Hypothalamus (tissue), 51 donors: ENCODE measurements at regions not wholly inside any gene's neighbourhood (a gene's known extent, or its start where the extent isn't known, plus 50 kb on each side); places are given as distances from the start of the nearest gene placed in this dataset.

ENCODE experiments used
- DNase-seq, 51 donors: peaks; one replicate each; lab custom pipeline; 2025; lab: John Stamatoyannopoulos, UW

DNA sequence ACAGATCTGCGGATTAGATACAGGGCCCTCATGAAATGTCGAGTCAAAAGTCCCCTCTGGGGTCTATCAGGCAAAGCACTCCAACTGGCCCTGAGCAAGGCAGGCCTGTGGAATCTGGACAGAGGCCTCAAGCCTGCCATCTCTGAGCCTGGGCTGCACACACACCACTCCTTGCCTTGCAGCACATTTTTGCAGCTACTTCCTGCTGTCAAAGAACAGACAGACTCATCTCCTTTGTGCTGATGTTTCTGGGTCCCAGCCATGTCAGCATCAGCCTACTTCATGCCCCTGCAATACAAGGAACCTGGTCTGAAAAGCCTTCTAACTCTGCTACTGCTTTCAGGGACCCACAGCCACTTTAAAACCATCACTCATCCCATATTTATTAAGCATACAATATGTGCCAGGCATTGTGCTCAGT is 60.6 kb upstream of the IL12A start:
- DNase-seq, result peak in 1 of 51 donors; percentile 8

DNA sequence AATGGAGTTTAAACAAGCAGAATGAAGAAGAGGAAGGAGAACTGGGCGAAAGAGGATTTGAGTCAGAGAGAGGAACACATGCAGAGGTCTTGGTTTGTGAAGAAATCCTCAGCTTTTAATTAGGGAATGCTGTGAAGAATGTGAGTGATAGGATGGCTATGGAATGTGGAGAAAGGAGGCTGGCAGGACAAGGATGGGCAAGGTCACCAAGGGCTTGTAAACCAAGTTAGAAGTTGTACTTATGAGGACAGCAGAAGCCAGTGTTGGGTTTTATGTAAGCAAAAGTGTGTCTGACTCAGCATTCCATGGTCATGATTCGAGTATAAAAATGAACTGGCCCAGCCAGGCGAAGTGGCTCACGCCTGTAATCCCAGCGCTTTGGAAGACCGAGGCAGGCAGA is 60.0 kb upstream of the IL12A start:
- DNase-seq, result no peak

DNA sequence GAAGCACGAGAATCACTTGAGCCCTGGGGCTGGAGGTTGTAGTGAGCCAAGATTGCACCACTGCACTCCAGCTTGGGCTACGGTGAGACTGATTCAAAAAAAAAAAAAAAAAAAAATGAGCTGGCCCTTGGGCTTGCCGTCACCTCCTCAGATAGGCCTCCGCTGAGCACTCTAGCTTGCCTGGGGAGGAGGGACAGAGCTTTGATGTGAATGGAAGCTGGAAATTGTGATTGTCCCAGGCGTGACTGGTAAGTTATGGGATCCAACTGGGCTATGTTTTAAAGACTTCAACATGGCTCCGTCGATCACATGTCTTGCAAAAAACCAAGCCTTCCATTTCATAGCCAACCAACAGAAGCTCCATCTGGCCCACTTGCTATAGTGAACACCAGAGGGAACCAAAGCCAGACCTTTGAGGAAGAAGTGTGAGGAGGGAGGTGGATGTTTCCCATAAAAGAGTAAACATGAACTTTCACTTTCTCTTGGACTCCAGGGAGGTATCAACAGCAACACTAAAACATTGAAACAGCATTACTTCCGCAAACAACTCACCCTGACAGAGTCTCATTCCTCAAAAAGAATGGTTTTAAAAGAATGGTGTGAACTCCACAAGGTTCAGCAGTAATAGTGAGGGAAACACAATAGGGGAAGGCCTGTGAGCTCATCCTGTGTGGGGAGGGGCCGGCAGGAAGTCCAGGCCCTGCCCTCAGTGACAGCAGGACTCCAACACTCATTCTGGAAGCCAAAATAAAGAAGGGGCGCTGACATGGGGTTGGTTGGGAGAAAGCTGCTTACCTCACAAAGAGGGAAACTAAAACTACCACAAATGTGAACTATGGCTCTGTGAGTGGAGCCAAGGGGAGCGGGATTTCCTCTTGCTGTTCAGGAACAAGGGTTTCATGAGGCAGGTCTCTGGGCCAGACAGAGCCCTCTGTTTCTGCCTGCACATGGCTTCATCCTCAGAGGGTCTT is 59.2 kb upstream of the IL12A start:
- peak in 4 of 51 donors; percentile 6 to 42 (median 10) for DNase-seq

DNA sequence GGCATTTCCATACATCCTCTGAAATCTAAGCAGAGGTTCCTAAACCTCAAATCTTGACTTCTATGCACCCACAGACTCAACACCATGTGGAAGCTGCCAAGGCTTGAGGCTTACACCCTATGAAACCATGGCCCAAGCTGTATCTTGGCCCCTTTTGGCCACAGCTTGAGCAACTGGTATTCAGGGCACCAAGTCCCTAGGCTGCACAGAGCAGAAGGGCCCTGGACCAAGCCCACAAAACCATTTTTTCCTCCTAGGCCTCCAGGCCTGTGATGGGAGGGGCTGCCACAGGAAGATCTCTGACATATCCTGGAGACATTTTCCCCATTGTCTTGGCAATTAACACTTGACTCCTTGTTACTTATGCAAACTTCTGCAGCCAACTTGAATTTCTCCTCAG is 54.4 kb upstream of the IL12A start:
- DNase-seq, result no peak

DNA sequence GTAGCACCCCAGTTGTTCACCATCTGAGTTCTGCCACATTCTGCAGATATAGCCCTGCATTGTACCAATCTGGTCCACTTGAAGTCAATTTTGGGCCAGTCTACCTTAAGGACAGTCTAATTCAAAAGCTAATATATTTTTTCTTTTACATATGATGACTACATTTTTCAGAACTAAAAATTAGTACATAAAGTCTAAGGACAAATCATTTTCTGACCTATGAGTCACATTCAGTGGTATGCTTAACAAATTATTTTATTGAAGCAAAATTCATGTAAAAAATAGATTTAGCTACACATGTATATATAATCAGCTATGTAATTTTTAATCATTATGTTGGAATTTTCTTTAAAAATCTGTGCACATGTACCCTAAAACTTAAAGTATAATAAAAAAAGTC is 52.1 kb upstream of the IL12A start:
- DNase-seq, result no peak

DNA sequence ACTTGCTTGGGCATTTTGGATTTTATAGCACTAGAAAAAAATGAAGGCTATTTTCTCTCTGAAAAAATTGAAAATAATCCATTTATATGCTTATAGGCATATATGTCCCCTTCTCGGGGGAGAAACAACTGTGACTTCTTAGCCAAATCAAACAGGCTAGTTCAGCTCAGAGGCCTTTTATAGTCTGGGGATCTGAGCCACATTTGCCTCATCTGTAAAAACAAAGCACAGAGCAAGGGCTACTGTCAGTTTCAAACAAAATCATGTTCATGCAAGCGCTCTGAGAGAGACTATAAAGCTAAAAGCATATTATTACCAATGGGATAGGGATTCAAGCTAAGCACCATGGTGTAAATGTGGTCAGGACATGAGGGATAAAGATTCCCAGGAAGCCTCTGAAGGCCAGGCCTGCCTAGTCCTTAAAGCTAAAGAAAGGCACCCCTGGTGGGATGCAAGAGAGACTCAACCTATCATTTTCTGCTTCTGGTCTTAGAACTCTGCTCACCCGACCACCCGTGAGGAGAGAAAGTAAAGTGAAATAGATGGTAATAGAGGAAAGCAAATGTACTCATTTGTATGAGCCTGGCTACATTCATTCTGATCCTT is 51.0 kb upstream of the IL12A start:
- DNase-seq, result no peak

DNA sequence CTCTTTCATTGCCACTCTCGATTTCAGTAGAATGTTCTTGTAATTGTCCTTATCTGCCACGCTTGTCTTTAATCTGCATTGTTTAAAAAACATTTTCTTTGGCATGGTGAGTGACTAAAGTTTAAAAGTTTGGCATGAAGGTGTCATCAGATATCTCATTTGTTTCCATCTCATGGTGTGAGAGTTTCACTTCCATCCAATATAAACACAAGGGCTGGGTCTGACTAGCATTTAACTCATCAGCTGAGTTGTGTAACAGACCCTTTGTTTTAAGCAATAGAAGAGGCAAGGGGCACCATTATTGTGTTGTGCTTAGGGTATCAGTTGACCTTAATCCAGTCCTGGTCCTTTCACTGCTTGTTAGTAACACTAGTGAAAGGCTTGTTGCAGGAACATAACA is 49.9 kb upstream of the IL12A start:
- no peak for DNase-seq
